Activated naive CD8-positive, alpha-beta T cell treated with anti-CD3 and anti-CD28 coated beads, Interleukin-2, amount 50 U/mL, for 24 hours (primary cell): ENCODE measurements at regions not wholly inside any gene's neighbourhood (a gene's known extent, or its start where the extent isn't known, plus 50 kb on each side); places are given as distances from the start of the nearest gene placed in this dataset.

Source experiments
- ATAC-seq: fragments of 150-1000 bp; cut with Tn5 transposase; one replicate; pipeline ENCODE4 v1.10.0; 2021
- DNase-seq: peaks from one replicate; pipeline ENCODE4 v3.0.0; 2021
- H3K27ac Mint-ChIP-seq: one replicate; pipeline ENCODE4 v1.8.0; 2021; ENCODE audit warnings: mild to moderate bottlenecking, mixed read lengths
- H3K27me3 Mint-ChIP-seq: one replicate; pipeline ENCODE4 v1.8.0; 2021; ENCODE audit warnings: mixed read lengths
- H3K36me3 Mint-ChIP-seq: one replicate; pipeline ENCODE4 v1.8.0; 2021; ENCODE audit warnings: low read depth, mixed read lengths
- H3K4me1 Mint-ChIP-seq: one replicate; pipeline ENCODE4 v1.8.0; 2021; ENCODE audit warnings: mixed read lengths
- H3K4me3 Mint-ChIP-seq: one replicate; pipeline ENCODE4 v1.8.0; 2021; ENCODE audit warnings: mild to moderate bottlenecking, moderate library complexity, mixed read lengths
- H3K9me3 Mint-ChIP-seq: one replicate; pipeline ENCODE4 v1.8.0; 2021; ENCODE audit warnings: mixed read lengths

- Mint-ChIP-seq H3K27ac (no peak overlapping the region), H3K27me3 (peaks cover 4% of the 10 kb centered on the region), H3K4me1 (no peaks in the 10 kb centered on the region), H3K9me3 (no peaks in the 10 kb centered on the region), H3K4me3 (no peak overlapping the region), H3K36me3 (no peaks in the 10 kb centered on the region)
- no peak for DNase-seq
- no peak for ATAC-seq
These were observed 62.9 kb downstream of the ACKR3 start for GRCh38 chr2:236632295-236633218.

- H3K9me3 Mint-ChIP-seq: no peaks in the 10 kb centered on the region
- no peak overlapping the region for H3K4me3 Mint-ChIP-seq
- H3K4me1 Mint-ChIP-seq: no peaks in the 10 kb centered on the region
- DNase-seq (no peak), ATAC-seq (no peak)
- peaks cover 4% of the 10 kb centered on the region for H3K27me3 Mint-ChIP-seq
- no peaks in the 10 kb centered on the region for H3K36me3 Mint-ChIP-seq
- H3K27ac Mint-ChIP-seq: no peak overlapping the region
These were observed 63.6 kb downstream of the ACKR3 start for GRCh38 chr2:236633219-236633570.

GRCh38 chr2:236633775-236634560 lies 64.3 kb downstream of the ACKR3 start:
- Mint-ChIP-seq H3K27me3 (peaks cover 4% of the 10 kb centered on the region), H3K36me3 (no peaks in the 10 kb centered on the region), H3K4me1 (no peaks in the 10 kb centered on the region), H3K9me3 (no peaks in the 10 kb centered on the region), H3K27ac (no peak overlapping the region), H3K4me3 (no peak overlapping the region)
- ATAC-seq (no peak), DNase-seq (no peak)

DNA sequence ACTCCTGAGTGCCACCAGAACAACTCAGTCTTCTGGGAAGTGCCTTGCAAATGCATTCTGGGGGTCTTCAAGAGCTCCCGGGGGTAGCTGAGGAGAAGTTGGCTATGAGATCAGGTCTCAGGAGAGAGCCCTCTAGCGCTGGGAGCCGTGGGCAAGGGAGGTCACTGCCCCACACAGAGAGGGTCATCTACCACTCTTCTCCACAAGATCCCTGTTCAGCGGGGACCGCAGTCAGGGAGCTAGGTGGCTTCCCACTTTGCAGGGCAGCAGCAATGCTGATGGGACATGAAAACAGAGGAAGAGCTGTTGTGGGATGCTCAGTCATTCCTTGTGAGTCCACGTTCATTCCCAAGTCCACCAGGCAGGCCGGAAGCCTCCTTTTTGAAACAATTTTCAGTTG lies 66.6 kb downstream of the ACKR3 start:
- Mint-ChIP-seq H3K36me3 (no peaks in the 10 kb centered on the region), H3K4me3 (no peak overlapping the region), H3K4me1 (no peaks in the 10 kb centered on the region), H3K27me3 (peaks cover 4% of the 10 kb centered on the region), H3K9me3 (no peaks in the 10 kb centered on the region), H3K27ac (no peak overlapping the region)
- ATAC-seq (no peak), DNase-seq (no peak)

DNA sequence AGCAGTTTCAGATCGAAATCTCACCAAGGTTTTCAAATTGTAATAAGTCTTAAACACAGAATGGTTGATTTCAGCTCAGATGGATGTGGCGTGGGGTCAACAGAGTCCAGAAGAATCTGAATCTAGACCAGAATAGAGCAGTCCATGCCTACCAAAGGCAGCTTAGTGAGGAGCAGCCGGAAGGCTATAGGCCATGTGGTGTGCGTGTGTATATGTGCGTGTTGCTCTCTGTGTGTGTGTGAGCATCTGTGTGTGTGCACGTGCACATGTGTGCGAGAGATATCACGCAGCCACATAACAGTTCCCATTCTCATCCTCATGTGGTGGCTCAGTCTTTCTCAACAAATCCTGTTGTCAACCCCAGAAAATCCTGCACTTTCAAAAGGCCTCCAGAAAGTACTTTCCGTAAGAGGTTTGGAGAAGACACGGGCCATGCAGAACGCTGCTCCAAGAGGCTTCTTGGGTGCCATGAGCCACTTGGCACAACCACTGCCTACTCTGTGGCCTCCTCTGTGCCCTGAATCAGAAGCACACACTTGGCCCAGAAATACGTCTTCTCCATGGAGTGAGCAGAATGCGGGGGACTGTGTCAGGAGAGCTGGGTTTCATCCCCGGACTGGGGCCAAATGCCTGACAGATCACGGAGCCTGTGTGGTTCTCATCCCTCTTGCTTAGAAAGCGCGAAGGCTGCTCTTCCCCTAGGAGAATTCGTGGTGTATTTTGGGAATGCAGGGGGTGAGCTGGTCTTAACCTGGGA lies 67.3 kb downstream of the ACKR3 start:
- no peaks in the 10 kb centered on the region for H3K36me3 Mint-ChIP-seq
- H3K4me3 Mint-ChIP-seq: no peak overlapping the region
- H3K27me3 Mint-ChIP-seq: peaks cover 4% of the 10 kb centered on the region
- H3K27ac Mint-ChIP-seq: no peak overlapping the region
- no peaks in the 10 kb centered on the region for H3K9me3 Mint-ChIP-seq
- ATAC-seq (no peak), DNase-seq (no peak)
- no peaks in the 10 kb centered on the region for H3K4me1 Mint-ChIP-seq

GRCh38 chr2:236637686-236638569 lies 68.3 kb downstream of the ACKR3 start:
- H3K27me3 Mint-ChIP-seq: peaks cover 1% of the 10 kb centered on the region
- no peak for DNase-seq

GRCh38 chr2:236638707-236639106 lies 69.1 kb downstream of the ACKR3 start:
- ATAC-seq (no peak), DNase-seq (no peak)
- H3K9me3 Mint-ChIP-seq: no peaks in the 10 kb centered on the region
- H3K36me3 Mint-ChIP-seq: no peaks in the 10 kb centered on the region
- H3K4me1 Mint-ChIP-seq: no peaks in the 10 kb centered on the region
- no peak overlapping the region for H3K4me3 Mint-ChIP-seq
- H3K27me3 Mint-ChIP-seq: peaks cover 2% of the 10 kb centered on the region
- H3K27ac Mint-ChIP-seq: no peak overlapping the region

More at GRCh38 chr2:236637686-236638569, 68.3 kb downstream of the ACKR3 start:
- Mint-ChIP-seq H3K4me1 (no peaks in the 10 kb centered on the region), H3K9me3 (no peaks in the 10 kb centered on the region), H3K27ac (no peak overlapping the region), H3K4me3 (no peak overlapping the region), H3K36me3 (no peaks in the 10 kb centered on the region)
- no peak for ATAC-seq

GRCh38 chr2:236639461-236640235 lies 70.0 kb downstream of the ACKR3 start:
- Mint-ChIP-seq H3K9me3 (no peaks in the 10 kb centered on the region), H3K36me3 (no peaks in the 10 kb centered on the region), H3K27me3 (peaks cover 4% of the 10 kb centered on the region), H3K27ac (no peak overlapping the region), H3K4me1 (no peaks in the 10 kb centered on the region), H3K4me3 (no peak overlapping the region)
- no peak for DNase-seq
- ATAC-seq: no peak

DNA sequence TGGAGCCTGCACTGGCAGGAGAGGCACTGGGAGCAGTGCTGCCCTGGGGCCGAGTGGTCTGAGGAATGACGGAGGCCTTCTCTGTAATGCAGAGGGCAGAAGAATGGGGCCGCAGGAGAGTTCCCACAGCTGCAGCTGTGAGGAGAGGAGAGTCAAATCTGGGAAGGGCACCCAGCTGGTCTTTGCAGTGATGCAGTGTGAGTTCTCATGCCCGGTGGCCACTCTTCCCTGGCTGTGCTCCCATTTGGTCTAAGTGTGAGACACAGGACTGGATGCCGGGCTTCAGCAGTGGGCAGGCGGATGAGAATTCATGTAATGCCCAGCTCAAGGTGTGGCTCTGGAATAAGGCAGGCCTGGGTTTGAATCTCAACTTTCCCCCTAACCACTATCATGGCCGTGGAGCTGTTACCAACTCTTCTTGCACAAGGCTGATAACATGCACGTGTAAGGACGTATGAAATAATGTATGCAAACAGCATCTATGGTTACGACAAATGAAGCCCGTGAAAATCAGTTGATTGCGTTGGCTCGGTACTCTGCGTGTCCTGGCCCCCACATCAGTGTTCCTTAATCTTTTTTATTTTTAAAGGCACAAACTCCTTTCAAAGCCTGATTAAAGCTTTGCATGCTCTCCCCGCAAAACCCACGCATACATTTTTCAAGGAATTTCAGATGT lies 71.6 kb downstream of the ACKR3 start:
- Mint-ChIP-seq H3K36me3 (no peaks in the 10 kb centered on the region), H3K9me3 (no peaks in the 10 kb centered on the region), H3K4me1 (no peaks in the 10 kb centered on the region), H3K27me3 (peaks cover 7% of the 10 kb centered on the region), H3K4me3 (no peak overlapping the region), H3K27ac (no peak overlapping the region)
- ATAC-seq (no peak), DNase-seq (no peak)

- Mint-ChIP-seq H3K4me1 (no peaks in the 10 kb centered on the region), H3K4me3 (no peak overlapping the region), H3K27me3 (peaks cover 7% of the 10 kb centered on the region), H3K9me3 (no peaks in the 10 kb centered on the region), H3K36me3 (no peaks in the 10 kb centered on the region), H3K27ac (no peak overlapping the region)
- ATAC-seq: no peak
- no peak for DNase-seq
These were observed 72.5 kb downstream of the ACKR3 start for GRCh38 chr2:236642125-236642524.

DNA sequence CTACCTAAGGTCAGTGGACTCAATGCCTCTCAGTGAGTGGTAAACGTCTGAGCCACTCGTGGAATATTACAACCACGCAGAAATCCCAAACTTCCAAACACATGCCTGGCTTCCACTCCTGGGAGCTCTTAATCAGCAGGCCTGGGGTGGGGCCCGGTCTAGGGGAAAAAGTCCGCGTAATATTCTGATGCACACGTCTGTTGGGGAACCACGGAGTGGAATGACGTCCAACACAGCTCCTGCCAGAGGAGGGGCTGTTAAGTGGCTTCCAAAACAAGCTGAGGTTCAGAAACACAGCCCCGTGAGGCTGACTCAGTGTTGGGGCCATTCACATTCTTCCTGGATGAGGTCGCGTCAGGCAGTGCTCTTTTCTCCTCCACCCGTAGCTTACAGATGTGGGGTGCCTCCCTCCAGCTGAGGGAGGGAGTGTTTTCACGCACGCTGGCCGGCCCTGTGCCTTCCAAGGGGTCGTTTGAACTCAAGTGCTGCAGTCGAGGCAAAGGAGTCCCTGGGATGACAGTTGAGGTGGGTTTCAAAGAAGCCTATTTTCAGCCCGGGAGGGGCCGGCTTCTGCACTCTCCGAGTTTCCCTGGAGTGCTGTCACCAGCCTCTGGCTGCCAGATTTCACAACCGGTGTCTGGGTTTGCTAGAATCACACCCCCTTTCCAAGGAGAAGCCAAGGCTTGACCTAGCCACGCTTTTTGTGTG lies 73.1 kb downstream of the ACKR3 start:
- DNase-seq: no peak
- H3K4me1 Mint-ChIP-seq: no peaks in the 10 kb centered on the region

DNA sequence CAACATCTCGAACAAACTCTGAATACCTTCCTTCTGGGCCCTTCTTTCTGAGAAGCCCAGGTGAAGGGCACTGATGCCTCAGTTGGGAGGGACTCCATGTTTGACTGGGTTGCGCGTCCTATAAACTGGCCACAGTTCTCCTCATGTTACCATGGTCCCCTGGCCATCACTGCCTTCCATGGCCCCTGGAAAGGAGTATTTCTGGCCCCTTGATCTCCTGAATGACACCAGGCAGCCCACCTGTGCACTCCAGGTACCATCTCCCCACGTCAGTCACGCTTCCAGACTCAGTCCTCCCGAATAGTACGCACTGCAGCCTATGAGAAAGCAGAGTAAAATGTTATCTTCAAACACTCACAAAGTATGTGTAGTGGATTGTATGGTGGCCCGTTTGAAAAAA lies 73.9 kb downstream of the ACKR3 start:
- H3K27me3 Mint-ChIP-seq: peaks cover 7% of the 10 kb centered on the region
- DNase-seq: no peak
- H3K4me1 Mint-ChIP-seq: no peaks in the 10 kb centered on the region
- H3K9me3 Mint-ChIP-seq: no peaks in the 10 kb centered on the region
- H3K27ac Mint-ChIP-seq: no peak overlapping the region
- H3K4me3 Mint-ChIP-seq: no peak overlapping the region
- H3K36me3 Mint-ChIP-seq: no peaks in the 10 kb centered on the region
- no peak for ATAC-seq

More for the DNA sequence above, 73.1 kb downstream of the ACKR3 start:
- Mint-ChIP-seq H3K36me3 (no peaks in the 10 kb centered on the region), H3K27ac (no peak overlapping the region), H3K9me3 (no peaks in the 10 kb centered on the region), H3K4me3 (no peak overlapping the region), H3K27me3 (peaks cover 7% of the 10 kb centered on the region)
- no peak for ATAC-seq
